K562 (cell line): ENCODE measurements at regions not wholly inside any gene's neighbourhood (a gene's known extent, or its start where the extent isn't known, plus 50 kb on each side); places are given as distances from the start of the nearest gene placed in this dataset.

Source experiments
- ATF2 ChIP-seq: sonication (generic); formaldehyde crosslinking; IDR thresholded peaks from 2 replicates; pipeline ENCODE4 v1.8.1; 2022; ENCODE audit warnings: missing genetic modification reagents
- ELK1 ChIP-seq: sonication (generic); formaldehyde crosslinking; IDR thresholded peaks from 2 replicates; pipeline ENCODE4 v1.8.1; 2022; ENCODE audit warnings: missing genetic modification reagents
- EWSR1 ChIP-seq: fragments of 450-650 bp; IDR thresholded peaks from 2 replicates; pipeline ENCODE4 v1.6.1; 2018; ENCODE audit warnings: borderline replicate concordance, mild to moderate bottlenecking, low read depth, moderate library complexity; ENCODE audit not compliant: partially characterized antibody
- JUND ChIP-seq, 2 experiments: IDR thresholded peaks; 2 replicates in 1 of 2; 3 replicates in 1 of 2; pipeline ENCODE4 v1.6.1; 2011; ENCODE audit warnings: borderline replicate concordance in 2 of 2, low read depth in 2 of 2, low read length in 2 of 2, improper control_type of control experiment in 1 of 2, missing biosample characterization in 1 of 2, missing genetic modification characterization in 1 of 2, missing genetic modification reagents in 1 of 2
- ZNF639 ChIP-seq, 2 experiments: fragments of 200-800 bp in 1 of 2; sonication (Bioruptor generic) in 1 of 2; sonication (generic) in 1 of 2; formaldehyde crosslinking in 1 of 2; IDR thresholded peaks in 1 of 2; conservative IDR thresholded peaks in 1 of 2; 2 replicates each; pipeline versions ENCODE4 v1.5.0 to v1.6.1; 2016 to 2020; ENCODE audit warnings: missing compliant biosample characterization in 1 of 2, missing genetic modification characterization in 1 of 2, missing genetic modification reagents in 1 of 2

GRCh38 chr9:88916894-88917293 is 74.4 kb upstream of the S1PR3 start:
- no peak for TF ChIP-seq EWSR1
- TF ChIP-seq ATF2 = no peak
- no peak for TF ChIP-seq JUND (IDR thresholded peaks at IDR 0.05; ENCODE audit: borderline replicate concordance, low read depth, low read length)
- no peak for TF ChIP-seq JUND (tag; IDR thresholded peaks at IDR 0.05; ENCODE audit: borderline replicate concordance, low read depth, low read length)
- TF ChIP-seq ELK1 (CRISPR knock-in tag) = no peak
- TF ChIP-seq ZNF639 (CRISPR knock-in tag; conservative IDR thresholded peaks at IDR 0.05 in 1 of 2, IDR thresholded peaks at IDR 0.05 in 1 of 2) = no peak
